HG03175 (cell line): ENCODE measurements at regions not wholly inside any gene's neighbourhood (a gene's known extent, or its start where the extent isn't known, plus 50 kb on each side); places are given as distances from the start of the nearest gene placed in this dataset.

Experiments
- ATAC-seq: cut with Tn5 transposase; IDR thresholded peaks from one replicate; pipeline ENCODE4 v1.9.1; 2021; ENCODE audit warnings: mild to moderate bottlenecking, moderate library complexity; ENCODE audit not compliant: unreplicated experiment

GRCh38 chr7:86975449-86975848 is 84.0 kb downstream of the ELAPOR2 start:
- no peak for ATAC-seq

GRCh38 chr7:86972072-86972471 is 87.4 kb downstream of the ELAPOR2 start:
- ATAC-seq, result no peak

- no peak for ATAC-seq
Observed at GRCh38 chr7:86970986-86971385, 88.5 kb downstream of the ELAPOR2 start.

- ATAC-seq, result no peak
Observed at GRCh38 chr7:86970547-86970946, 88.9 kb downstream of the ELAPOR2 start.

GRCh38 chr7:86969865-86970264 is 89.6 kb downstream of the ELAPOR2 start:
- no peak for ATAC-seq

- no peak for ATAC-seq
Observed at GRCh38 chr7:86968618-86969017, 90.8 kb downstream of the ELAPOR2 start.

- ATAC-seq, result no peak
Observed at GRCh38 chr7:86966916-86967315, 92.5 kb downstream of the ELAPOR2 start.

GRCh38 chr7:86965727-86966120 is 93.7 kb downstream of the ELAPOR2 start:
- no peak for ATAC-seq

- ATAC-seq, result no peak
Observed at GRCh38 chr7:86964973-86965726, 94.3 kb downstream of the ELAPOR2 start.

GRCh38 chr7:86963599-86964230 is 95.7 kb downstream of the ELAPOR2 start:
- ATAC-seq, result peak; percentile 69

GRCh38 chr7:86962623-86963022 is 96.8 kb downstream of the ELAPOR2 start:
- no peak for ATAC-seq

GRCh38 chr7:86961686-86962085 is 97.8 kb downstream of the ELAPOR2 start:
- no peak for ATAC-seq

GRCh38 chr7:86958380-86958779 is 101.1 kb downstream of the ELAPOR2 start:
- no peak for ATAC-seq

- ATAC-seq, result no peak
Observed at GRCh38 chr7:86956567-86956966, 102.9 kb downstream of the ELAPOR2 start.

- no peak for ATAC-seq
Observed at GRCh38 chr7:86955895-86956503, 103.5 kb downstream of the ELAPOR2 start.

GRCh38 chr7:86954971-86955370 is 104.5 kb downstream of the ELAPOR2 start:
- no peak for ATAC-seq

GRCh38 chr7:86953653-86954336 is 105.7 kb downstream of the ELAPOR2 start:
- ATAC-seq, result no peak

- ATAC-seq, result no peak
Observed at GRCh38 chr7:86953219-86953618, 106.2 kb downstream of the ELAPOR2 start.

GRCh38 chr7:86951895-86952294 is 107.6 kb downstream of the ELAPOR2 start:
- ATAC-seq, result no peak

- ATAC-seq, result no peak
Observed at GRCh38 chr7:86950944-86951343, 108.5 kb downstream of the ELAPOR2 start.

GRCh38 chr7:86950360-86950759 is 109.1 kb downstream of the ELAPOR2 start:
- ATAC-seq, result no peak
